ENCODE measurements at regions not wholly inside any gene's neighbourhood (a gene's known extent, or its start where the extent isn't known, plus 50 kb on each side); places are given as distances from the start of the nearest gene placed in this dataset.

DNA sequence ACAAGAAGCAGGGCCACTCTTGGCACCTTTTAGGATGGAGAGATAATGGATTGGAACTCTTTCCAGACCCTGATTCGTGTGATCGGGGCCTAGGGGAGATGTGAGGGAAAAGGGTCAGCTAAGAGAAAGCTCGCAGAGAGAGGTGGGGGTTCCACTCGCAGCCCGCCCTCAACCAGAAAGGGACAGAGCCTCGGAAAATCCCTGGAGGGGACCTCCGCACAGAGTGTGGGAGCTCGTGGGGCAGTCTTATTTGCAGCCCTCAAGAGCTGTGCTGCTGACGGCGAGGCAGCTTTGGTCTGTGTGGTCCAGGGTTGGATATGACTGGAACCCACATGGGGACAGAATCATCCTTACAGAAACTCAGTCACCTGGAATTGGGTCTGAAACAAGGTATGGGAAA is 184.3 kb upstream of the PMEPA1 start:
- TF ChIP-seq, protein P1, sequence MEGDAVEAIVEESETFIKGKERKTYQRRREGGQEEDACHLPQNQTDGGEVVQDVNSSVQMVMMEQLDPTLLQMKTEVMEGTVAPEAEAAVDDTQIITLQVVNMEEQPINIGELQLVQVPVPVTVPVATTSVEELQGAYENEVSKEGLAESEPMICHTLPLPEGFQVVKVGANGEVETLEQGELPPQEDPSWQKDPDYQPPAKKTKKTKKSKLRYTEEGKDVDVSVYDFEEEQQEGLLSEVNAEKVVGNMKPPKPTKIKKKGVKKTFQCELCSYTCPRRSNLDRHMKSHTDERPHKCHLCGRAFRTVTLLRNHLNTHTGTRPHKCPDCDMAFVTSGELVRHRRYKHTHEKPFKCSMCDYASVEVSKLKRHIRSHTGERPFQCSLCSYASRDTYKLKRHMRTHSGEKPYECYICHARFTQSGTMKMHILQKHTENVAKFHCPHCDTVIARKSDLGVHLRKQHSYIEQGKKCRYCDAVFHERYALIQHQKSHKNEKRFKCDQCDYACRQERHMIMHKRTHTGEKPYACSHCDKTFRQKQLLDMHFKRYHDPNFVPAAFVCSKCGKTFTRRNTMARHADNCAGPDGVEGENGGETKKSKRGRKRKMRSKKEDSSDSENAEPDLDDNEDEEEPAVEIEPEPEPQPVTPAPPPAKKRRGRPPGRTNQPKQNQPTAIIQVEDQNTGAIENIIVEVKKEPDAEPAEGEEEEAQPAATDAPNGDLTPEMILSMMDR (IDR thresholded peaks at IDR 0.05 in 2 of 3, conservative IDR thresholded peaks at IDR 0.05 in 1 of 3; ENCODE audit: control insufficient read depth in 2 of 3, extremely low read depth in 1 of 3, insufficient read depth in 1 of 3, low read depth in 3 of 3, low read length in 3 of 3), result no peak
- TF ChIP-seq POLR2A (IDR thresholded peaks at IDR 0.05; ENCODE audit: low read depth, low read length), result no peak
- TF ChIP-seq, protein P2, sequence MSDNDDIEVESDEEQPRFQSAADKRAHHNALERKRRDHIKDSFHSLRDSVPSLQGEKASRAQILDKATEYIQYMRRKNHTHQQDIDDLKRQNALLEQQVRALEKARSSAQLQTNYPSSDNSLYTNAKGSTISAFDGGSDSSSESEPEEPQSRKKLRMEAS (IDR thresholded peaks at IDR 0.05; ENCODE audit: low read depth, low read length), result no peak
- no peak for TF ChIP-seq CREM (IDR thresholded peaks at IDR 0.05; ENCODE audit: low read depth)
- TF ChIP-seq, protein P3, sequence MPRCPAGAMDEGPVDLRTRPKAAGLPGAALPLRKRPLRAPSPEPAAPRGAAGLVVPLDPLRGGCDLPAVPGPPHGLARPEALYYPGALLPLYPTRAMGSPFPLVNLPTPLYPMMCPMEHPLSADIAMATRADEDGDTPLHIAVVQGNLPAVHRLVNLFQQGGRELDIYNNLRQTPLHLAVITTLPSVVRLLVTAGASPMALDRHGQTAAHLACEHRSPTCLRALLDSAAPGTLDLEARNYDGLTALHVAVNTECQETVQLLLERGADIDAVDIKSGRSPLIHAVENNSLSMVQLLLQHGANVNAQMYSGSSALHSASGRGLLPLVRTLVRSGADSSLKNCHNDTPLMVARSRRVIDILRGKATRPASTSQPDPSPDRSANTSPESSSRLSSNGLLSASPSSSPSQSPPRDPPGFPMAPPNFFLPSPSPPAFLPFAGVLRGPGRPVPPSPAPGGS (IDR thresholded peaks at IDR 0.05; ENCODE audit: borderline replicate concordance, insufficient read depth, low read depth, low read length, poor library complexity, severe bottlenecking), result no peak
- no peak for TF ChIP-seq EP300 (IDR thresholded peaks at IDR 0.05; ENCODE audit: borderline replicate concordance in 1 of 2, control insufficient read depth in 1 of 2, low read depth in 2 of 2, low read length in 2 of 2)
- no peak for TF ChIP-seq HDAC6 (IDR thresholded peaks at IDR 0.05; ENCODE audit: unreplicated experiment)
- TF ChIP-seq, protein P4, sequence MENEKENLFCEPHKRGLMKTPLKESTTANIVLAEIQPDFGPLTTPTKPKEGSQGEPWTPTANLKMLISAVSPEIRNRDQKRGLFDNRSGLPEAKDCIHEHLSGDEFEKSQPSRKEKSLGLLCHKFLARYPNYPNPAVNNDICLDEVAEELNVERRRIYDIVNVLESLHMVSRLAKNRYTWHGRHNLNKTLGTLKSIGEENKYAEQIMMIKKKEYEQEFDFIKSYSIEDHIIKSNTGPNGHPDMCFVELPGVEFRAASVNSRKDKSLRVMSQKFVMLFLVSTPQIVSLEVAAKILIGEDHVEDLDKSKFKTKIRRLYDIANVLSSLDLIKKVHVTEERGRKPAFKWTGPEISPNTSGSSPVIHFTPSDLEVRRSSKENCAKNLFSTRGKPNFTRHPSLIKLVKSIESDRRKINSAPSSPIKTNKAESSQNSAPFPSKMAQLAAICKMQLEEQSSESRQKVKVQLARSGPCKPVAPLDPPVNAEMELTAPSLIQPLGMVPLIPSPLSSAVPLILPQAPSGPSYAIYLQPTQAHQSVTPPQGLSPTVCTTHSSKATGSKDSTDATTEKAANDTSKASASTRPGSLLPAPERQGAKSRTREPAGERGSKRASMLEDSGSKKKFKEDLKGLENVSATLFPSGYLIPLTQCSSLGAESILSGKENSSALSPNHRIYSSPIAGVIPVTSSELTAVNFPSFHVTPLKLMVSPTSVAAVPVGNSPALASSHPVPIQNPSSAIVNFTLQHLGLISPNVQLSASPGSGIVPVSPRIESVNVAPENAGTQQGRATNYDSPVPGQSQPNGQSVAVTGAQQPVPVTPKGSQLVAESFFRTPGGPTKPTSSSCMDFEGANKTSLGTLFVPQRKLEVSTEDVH (IDR thresholded peaks at IDR 0.05; ENCODE audit: low read depth, partially characterized antibody), result no peak
- no peak for TF ChIP-seq FOS (IDR thresholded peaks at IDR 0.05; ENCODE audit: borderline replicate concordance, extremely low read depth, insufficient read length)
- TF ChIP-seq DPF2 (IDR thresholded peaks at IDR 0.05), result no peak

All from GM12878 (cell line).